Transverse colon (tissue), 4 donors: ENCODE measurements at regions not wholly inside any gene's neighbourhood (a gene's known extent, or its start where the extent isn't known, plus 50 kb on each side); places are given as distances from the start of the nearest gene placed in this dataset.

ENCODE experiments used
- DNase-seq: peaks from one replicate; pipeline ENCODE4 v3.0.0-alpha.2; 2019
- H3K27ac ChIP-seq, 4 donors: fragments of 200-600 bp; sonication (generic); 2 replicates each; pipeline ENCODE4 v1.5.1; 2016 to 2018; ENCODE audit warnings: inconsistent platforms in 4 of 4
- H3K27me3 ChIP-seq: fragments of 200-600 bp; sonication (generic); 2 replicates; pipeline ENCODE4 v1.5.1; 2017; ENCODE audit warnings: inconsistent platforms
- H3K36me3 ChIP-seq, 4 donors: fragments of 200-600 bp; sonication (generic); 2 replicates each; pipeline ENCODE4 v1.5.1; 2017 to 2019; ENCODE audit warnings: inconsistent platforms in 4 of 4
- H3K4me1 ChIP-seq, 4 donors: fragments of 200-600 bp; sonication (generic); 2 replicates each; pipeline ENCODE4 v1.5.1; 2017 to 2020; ENCODE audit warnings: inconsistent platforms in 4 of 4
- H3K4me3 ChIP-seq, 4 donors: fragments of 200-600 bp; sonication (generic); 1 replicate in 1 of 4; 2 replicates in 3 of 4; pipeline versions ENCODE4 v1.5.1 to v1.6.1; 2017 to 2019; ENCODE audit warnings: inconsistent platforms in 4 of 4
- H3K9me3 ChIP-seq, 2 donors: fragments of 200-600 bp; sonication (generic); 2 replicates each; pipeline ENCODE4 v1.5.1; 2017 to 2019; ENCODE audit warnings: inconsistent platforms in 2 of 2
- CTCF ChIP-seq, 5 experiments: fragments of 200-600 bp in 3 of 5; fragments of 450-650 bp in 2 of 5; sonication (generic) in 3 of 5; IDR thresholded peaks; 1 replicate in 2 of 5; 2 replicates in 3 of 5; pipeline ENCODE4 v1.5.1; 2016 to 2017; ENCODE audit warnings: antibody characterized with exemption in 5 of 5, inconsistent platforms in 3 of 5, mild to moderate bottlenecking in 2 of 5, moderate library complexity in 1 of 5
- EP300 ChIP-seq: sonication (generic); formaldehyde crosslinking; IDR thresholded peaks from one replicate; pipeline ENCODE4 v1.6.1; 2017; ENCODE audit warnings: antibody characterized with exemption, low read depth
- POLR2A ChIP-seq: fragments of 450-650 bp; IDR thresholded peaks from one replicate; pipeline ENCODE4 v1.6.1; 2016; ENCODE audit warnings: antibody characterized with exemption, mild to moderate bottlenecking, moderate library complexity
- POLR2AphosphoS5 ChIP-seq, 3 donors: sonication (generic); formaldehyde crosslinking; IDR thresholded peaks; one replicate each; pipeline ENCODE4 v1.6.1; 2016; ENCODE audit warnings: antibody characterized with exemption in 3 of 3
- WGBS, 2 donors: methylation state at CpG; one replicate each; pipeline ENCODE4 v1.1.5; 2018; ENCODE audit warnings: low coverage in 1 of 2; 5-methylcytosine and 5-hydroxymethylcytosine counted together
- in situ Hi-C, 4 donors: fragments of 200-750 bp; cut with MboI; loops; one replicate each; pipeline versions ENCODE4 v1.15.0 to v1.15.1; 2017; ENCODE audit warnings: low sequenced_read_pairs in 3 of 4, low pct_ligation_motif_present in 1 of 4, low pct_unique_long_range_greater_than_20kb in 1 of 4
- intact Hi-C: fragments of 100-400 bp; cut with DNase I; formaldehyde crosslinking; loops from one replicate; pipeline ENCODE4 v1.15.1; 2023; ENCODE audit warnings: low total_unique reads

DNA sequence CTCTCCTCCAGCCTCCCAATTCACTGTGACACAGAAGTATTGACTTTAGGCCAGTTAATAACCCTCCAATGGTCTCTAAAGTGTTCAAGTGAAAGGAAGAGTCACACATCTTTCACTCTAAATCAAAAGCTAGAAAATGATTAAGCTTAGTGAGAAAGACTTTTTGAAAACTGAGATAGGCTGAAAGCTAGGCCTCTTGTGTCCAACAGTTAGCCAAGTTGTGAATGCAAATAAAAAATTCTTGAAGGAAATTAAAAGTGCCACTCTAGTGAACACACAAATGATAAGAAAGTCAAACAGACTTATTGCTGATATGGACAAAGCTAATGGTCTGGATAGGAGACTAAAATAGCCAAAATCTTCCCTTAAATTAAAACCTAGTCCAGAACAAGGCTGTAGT lies 687.2 kb downstream of the TRIML1 start:
- Histone ChIP-seq H3K27me3 (no peaks in the 10 kb centered on the region), H3K27ac (no peak overlapping the region), H3K9me3 (no peaks in the 10 kb centered on the region), H3K36me3 (no peaks in the 10 kb centered on the region), H3K4me1 (no peaks in the 10 kb centered on the region), H3K4me3 (no peak overlapping the region)
- TF ChIP-seq POLR2A, result no peak
- no peak for TF ChIP-seq EP300
- TF ChIP-seq POLR2AphosphoS5 (IDR thresholded peaks at IDR 0.05), result no peak
- TF ChIP-seq CTCF (IDR thresholded peaks at IDR 0.05), result no peak
- intact Hi-C loops (no loop called here), in situ Hi-C loops (no loop called here)
- no peak for DNase-seq

- no peaks in the 10 kb centered on the region for H3K4me1 ChIP-seq
- H3K27ac ChIP-seq, result no peak overlapping the region
- peaks cover 0 to 6% of the 10 kb centered on the region in 2 donors for H3K9me3 ChIP-seq
- TF ChIP-seq CTCF (IDR thresholded peaks at IDR 0.05) (no peak), EP300 (no peak)
- intact Hi-C loops (no loop called here), in situ Hi-C loops (no loop called here)
- no peak overlapping the region for H3K4me3 ChIP-seq
- DNase-seq, result no peak
- H3K36me3 ChIP-seq, result no peaks in the 10 kb centered on the region
- 67 to 79% methylated on average over 1 of the region's 1 CpG for WGBS, 2 donors
- no peaks in the 10 kb centered on the region for H3K27me3 ChIP-seq
These were observed 700.5 kb downstream of the TRIML1 start for GRCh38 chr4:188839704-188840103.

GRCh38 chr4:188841523-188841922 lies 702.3 kb downstream of the TRIML1 start:
- H3K9me3 ChIP-seq, result peaks cover 0 to 6% of the 10 kb centered on the region in 2 donors
- TF ChIP-seq POLR2AphosphoS5 (IDR thresholded peaks at IDR 0.05) (no peak), CTCF (IDR thresholded peaks at IDR 0.05) (no peak)
- in situ Hi-C loops (no loop called here), intact Hi-C loops (no loop called here)
- H3K27me3 ChIP-seq, result no peaks in the 10 kb centered on the region
- no peaks in the 10 kb centered on the region for H3K4me1 ChIP-seq
- 69 to 78% methylated on average over 11 of the region's 11 CpGs for WGBS, 2 donors
- no peak overlapping the region for H3K4me3 ChIP-seq
- no peak for DNase-seq
- no peak overlapping the region for H3K27ac ChIP-seq
- H3K36me3 ChIP-seq, result no peaks in the 10 kb centered on the region

- 20 to 43% methylated on average over 1 of the region's 1 CpG for WGBS, 2 donors
- no peaks in the 10 kb centered on the region for H3K36me3 ChIP-seq
- DNase-seq, result no peak
- in situ Hi-C loops (no loop called here), intact Hi-C loops (no loop called here)
- no peak for TF ChIP-seq CTCF (IDR thresholded peaks at IDR 0.05)
- TF ChIP-seq POLR2AphosphoS5 (IDR thresholded peaks at IDR 0.05), result no peak
- no peak for TF ChIP-seq POLR2A
- TF ChIP-seq EP300, result no peak
- H3K9me3 ChIP-seq, result no peaks in the 10 kb centered on the region
- H3K27ac ChIP-seq, result no peak overlapping the region
- no peaks in the 10 kb centered on the region for H3K4me1 ChIP-seq
- H3K27me3 ChIP-seq, result no peaks in the 10 kb centered on the region
- H3K4me3 ChIP-seq, result no peak overlapping the region
These were observed 715.2 kb downstream of the TRIML1 start for GRCh38 chr4:188854436-188854835.
